Upper lobe of right lung (tissue), 1 donor: ENCODE measurements at regions not wholly inside any gene's neighbourhood (a gene's known extent, or its start where the extent isn't known, plus 50 kb on each side); places are given as distances from the start of the nearest gene placed in this dataset.

ENCODE experiments used
- ATAC-seq: fragments of 200-7000 bp; cut with Tn5 transposase; one replicate; pipeline ENCODE4 v1.9.1; 2020; ENCODE audit warnings: mild to moderate bottlenecking, moderate library complexity
- DNase-seq: peaks from one replicate; pipeline ENCODE4 v3.0.0-alpha.2; 2020
- H3K27ac ChIP-seq: fragments of 200-600 bp; one replicate; pipeline ENCODE4 v1.8.0; 2022
- H3K27me3 ChIP-seq: fragments of 200-600 bp; one replicate; pipeline ENCODE4 v1.8.0; 2022; ENCODE audit warnings: mild to moderate bottlenecking
- H3K36me3 ChIP-seq: fragments of 200-600 bp; one replicate; pipeline ENCODE4 v1.8.0; 2022
- H3K4me1 ChIP-seq: fragments of 200-600 bp; one replicate; pipeline ENCODE4 v1.8.0; 2022
- H3K4me3 ChIP-seq: fragments of 200-600 bp; one replicate; pipeline ENCODE4 v1.8.0; 2022; ENCODE audit warnings: mild to moderate bottlenecking
- H3K9me3 ChIP-seq: fragments of 200-600 bp; one replicate; pipeline ENCODE4 v1.8.0; 2022
- CTCF ChIP-seq: fragments of 200-600 bp; IDR thresholded peaks from one replicate; pipeline ENCODE4 v1.8.0; 2022; ENCODE audit warnings: antibody characterized with exemption
- intact Hi-C: fragments of 100-400 bp; cut with DNase I; formaldehyde crosslinking; loops from one replicate; pipeline ENCODE4 v1.11.0; 2022
- donor health status: DM: no; HTN: yes; CAD: no; lungs with severe emphysema.

GRCh38 chr10:54908019-54908418, 107.0 kb upstream of the PCDH15 start:
- no peak for DNase-seq
- no peaks in the 10 kb centered on the region for H3K27me3 ChIP-seq
- no peak for TF ChIP-seq CTCF
- no peak overlapping the region for H3K27ac ChIP-seq
- no peak overlapping the region for H3K4me3 ChIP-seq
- H3K36me3 ChIP-seq, result no peaks in the 10 kb centered on the region
- no peaks in the 10 kb centered on the region for H3K9me3 ChIP-seq
- peak; percentile 12 for ATAC-seq
- no peaks in the 10 kb centered on the region for H3K4me1 ChIP-seq
- intact Hi-C loops, result no loop called here

- intact Hi-C loops, result no loop called here
- no peaks in the 10 kb centered on the region for H3K27me3 ChIP-seq
- no peak overlapping the region for H3K4me3 ChIP-seq
- DNase-seq (no peak), ATAC-seq (no peak)
- H3K36me3 ChIP-seq, result no peaks in the 10 kb centered on the region
- no peaks in the 10 kb centered on the region for H3K4me1 ChIP-seq
- H3K27ac ChIP-seq, result no peak overlapping the region
- H3K9me3 ChIP-seq, result no peaks in the 10 kb centered on the region
- no peak for TF ChIP-seq CTCF
Measured at GRCh38 chr10:54906940-54907339, 105.9 kb upstream of the PCDH15 start.

DNA sequence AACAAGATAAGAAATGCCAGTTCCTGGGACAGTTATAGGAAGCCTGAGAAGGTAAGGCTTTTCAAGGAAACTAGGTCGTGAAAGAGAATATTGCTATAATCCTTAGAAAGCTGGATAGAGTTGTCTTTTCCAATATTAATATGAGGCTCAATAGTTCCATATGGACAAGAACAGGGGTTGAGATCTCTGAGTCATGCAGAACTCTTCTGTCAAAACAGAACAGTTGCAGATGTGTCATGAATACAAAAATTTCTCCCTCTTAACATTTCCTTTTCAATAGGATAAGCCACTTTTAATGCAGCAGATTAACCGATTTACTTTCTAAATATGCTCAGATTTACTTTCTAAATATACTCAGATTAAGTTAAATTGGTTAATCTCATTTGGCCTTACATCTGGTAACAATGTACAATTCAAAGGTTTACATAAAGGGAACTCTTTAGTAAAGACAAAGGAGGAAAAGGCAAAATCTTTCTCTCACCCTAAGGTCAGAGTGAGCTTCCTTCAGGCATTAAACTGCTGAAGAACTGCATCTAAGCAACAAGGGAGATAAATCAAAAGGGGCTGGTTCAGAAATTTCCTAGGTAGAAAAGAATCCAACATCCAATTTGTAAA, 104.7 kb upstream of the PCDH15 start:
- Histone ChIP-seq H3K9me3 (no peaks in the 10 kb centered on the region), H3K27me3 (no peaks in the 10 kb centered on the region), H3K4me3 (no peak overlapping the region), H3K36me3 (no peaks in the 10 kb centered on the region), H3K27ac (no peak overlapping the region), H3K4me1 (no peaks in the 10 kb centered on the region)
- intact Hi-C loops, result no loop called here
- no peak for ATAC-seq
- TF ChIP-seq CTCF, result no peak
- DNase-seq, result no peak

DNA sequence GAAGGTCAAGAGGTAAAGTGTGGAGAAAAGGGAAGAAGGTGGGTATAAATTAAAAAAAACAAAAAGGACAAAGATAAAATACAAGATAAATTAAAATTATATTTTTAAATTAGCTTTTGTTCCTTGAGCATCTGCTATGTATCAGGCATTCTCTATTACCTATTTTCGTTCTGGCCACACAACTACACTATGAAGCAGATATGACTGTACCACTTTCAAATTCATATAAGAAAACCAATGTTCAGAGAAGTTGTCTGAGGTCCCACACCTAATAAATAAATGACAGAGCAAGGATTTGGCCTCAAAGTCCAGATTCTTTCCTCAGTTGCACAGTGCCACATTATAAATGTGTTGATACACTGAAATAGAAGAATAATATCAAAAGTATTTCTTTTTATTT, 103.8 kb upstream of the PCDH15 start:
- Histone ChIP-seq H3K27ac (no peak overlapping the region), H3K4me3 (no peak overlapping the region), H3K36me3 (no peaks in the 10 kb centered on the region), H3K4me1 (no peaks in the 10 kb centered on the region), H3K9me3 (no peaks in the 10 kb centered on the region), H3K27me3 (no peaks in the 10 kb centered on the region)
- intact Hi-C loops, result no loop called here
- DNase-seq, result no peak
- TF ChIP-seq CTCF, result no peak
- ATAC-seq, result no peak

DNA sequence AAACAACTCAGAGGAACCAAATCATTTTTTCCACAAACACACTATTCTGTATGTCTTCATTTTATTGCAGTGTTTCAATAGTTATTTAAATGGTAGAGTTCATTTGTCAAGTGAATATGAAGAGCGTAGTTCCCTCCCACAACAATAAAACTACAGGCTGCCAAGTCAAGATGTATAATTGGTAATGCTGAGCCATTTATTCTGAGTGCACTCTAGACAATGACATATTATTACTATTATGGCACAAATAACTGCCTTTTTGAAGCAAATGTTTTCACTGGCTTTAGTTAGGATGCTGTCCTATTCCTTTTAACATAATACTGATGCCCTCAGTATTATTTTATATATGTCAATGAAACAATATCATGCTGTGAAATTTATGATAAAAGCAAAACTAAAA, 102.7 kb upstream of the PCDH15 start:
- DNase-seq (no peak), ATAC-seq (no peak)
- Histone ChIP-seq H3K4me1 (no peaks in the 10 kb centered on the region), H3K27me3 (no peaks in the 10 kb centered on the region), H3K27ac (no peak overlapping the region), H3K4me3 (no peak overlapping the region), H3K36me3 (no peaks in the 10 kb centered on the region), H3K9me3 (no peaks in the 10 kb centered on the region)
- TF ChIP-seq CTCF, result no peak
- intact Hi-C loops, result no loop called here

- intact Hi-C loops, result no loop called here
- Histone ChIP-seq H3K4me3 (no peak overlapping the region), H3K36me3 (no peaks in the 10 kb centered on the region), H3K4me1 (no peaks in the 10 kb centered on the region), H3K27ac (no peak overlapping the region), H3K27me3 (no peaks in the 10 kb centered on the region), H3K9me3 (no peaks in the 10 kb centered on the region)
- ATAC-seq, result no peak
- no peak for DNase-seq
- no peak for TF ChIP-seq CTCF
Measured at GRCh38 chr10:54900584-54900983, 99.6 kb upstream of the PCDH15 start.
